Cardiac fibroblast (primary cell): ENCODE measurements at regions not wholly inside any gene's neighbourhood (a gene's known extent, or its start where the extent isn't known, plus 50 kb on each side); places are given as distances from the start of the nearest gene placed in this dataset.

Experiments
- DNase-seq, 2 donors: peaks; one replicate each; pipeline versions ENCODE4 v3.0.0 to v3.0.0-alpha.2; 2010; ENCODE audit warnings: low read depth in 2 of 2
- H3K4me3 ChIP-seq, 2 donors: replicated peaks in 1 of 2; 1 replicate in 1 of 2; 2 replicates in 1 of 2; pipeline ENCODE4 v1.5.1; 2011; ENCODE audit warnings: low read depth in 2 of 2, low read length in 2 of 2, mild to moderate bottlenecking in 2 of 2, moderate library complexity in 1 of 2
- TF ChIP-seq, protein P1 (sequence below): IDR thresholded peaks from one replicate; pipeline ENCODE4 v1.5.1; 2011; ENCODE audit warnings: low read depth, mild to moderate bottlenecking, low read length, inconsistent platforms

DNA sequence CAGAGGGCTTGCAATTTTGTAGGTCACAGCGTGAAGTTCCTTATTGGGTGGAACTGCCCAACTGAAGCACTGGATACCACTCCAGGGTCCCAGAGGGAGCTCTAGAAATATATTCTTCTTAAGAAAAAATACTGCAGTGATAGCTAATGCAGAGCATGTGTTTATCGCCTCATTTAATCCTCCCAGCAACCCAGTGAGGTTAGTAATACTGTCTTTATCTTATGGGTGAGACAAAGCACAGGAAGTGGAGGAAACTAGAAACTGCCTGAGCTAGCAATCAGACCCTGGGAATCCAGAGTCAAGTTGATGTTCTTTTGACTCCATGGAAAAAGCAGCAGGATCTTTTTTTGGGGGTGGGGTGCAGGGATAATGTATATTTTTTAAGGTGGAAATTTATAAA, 153.3 kb downstream of the PJA2 start:
- DNase-seq = peak in 1 of 2 donors; percentile 45
- no peak overlapping the region for H3K4me3 ChIP-seq
- TF ChIP-seq, protein P1, sequence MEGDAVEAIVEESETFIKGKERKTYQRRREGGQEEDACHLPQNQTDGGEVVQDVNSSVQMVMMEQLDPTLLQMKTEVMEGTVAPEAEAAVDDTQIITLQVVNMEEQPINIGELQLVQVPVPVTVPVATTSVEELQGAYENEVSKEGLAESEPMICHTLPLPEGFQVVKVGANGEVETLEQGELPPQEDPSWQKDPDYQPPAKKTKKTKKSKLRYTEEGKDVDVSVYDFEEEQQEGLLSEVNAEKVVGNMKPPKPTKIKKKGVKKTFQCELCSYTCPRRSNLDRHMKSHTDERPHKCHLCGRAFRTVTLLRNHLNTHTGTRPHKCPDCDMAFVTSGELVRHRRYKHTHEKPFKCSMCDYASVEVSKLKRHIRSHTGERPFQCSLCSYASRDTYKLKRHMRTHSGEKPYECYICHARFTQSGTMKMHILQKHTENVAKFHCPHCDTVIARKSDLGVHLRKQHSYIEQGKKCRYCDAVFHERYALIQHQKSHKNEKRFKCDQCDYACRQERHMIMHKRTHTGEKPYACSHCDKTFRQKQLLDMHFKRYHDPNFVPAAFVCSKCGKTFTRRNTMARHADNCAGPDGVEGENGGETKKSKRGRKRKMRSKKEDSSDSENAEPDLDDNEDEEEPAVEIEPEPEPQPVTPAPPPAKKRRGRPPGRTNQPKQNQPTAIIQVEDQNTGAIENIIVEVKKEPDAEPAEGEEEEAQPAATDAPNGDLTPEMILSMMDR = no peak

DNA sequence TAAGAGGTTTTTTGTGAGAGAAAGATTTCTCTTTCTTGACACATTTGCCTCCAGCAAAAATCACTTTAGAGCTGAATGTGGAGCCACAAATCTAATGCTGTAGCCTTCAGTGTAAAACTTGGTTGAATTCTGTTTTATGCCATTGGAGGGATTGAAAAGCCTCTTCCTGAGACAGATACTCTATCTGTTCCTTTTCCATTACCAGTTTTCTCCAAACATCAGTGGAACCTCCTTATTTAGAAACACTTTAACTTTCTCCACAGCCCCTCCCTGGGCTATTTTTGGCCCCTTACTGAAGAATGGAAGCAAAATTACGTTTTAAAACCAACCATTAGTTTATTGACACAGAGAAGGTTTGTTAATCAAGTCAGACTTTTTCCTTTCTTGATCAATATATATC, 155.3 kb downstream of the PJA2 start:
- H3K4me3 ChIP-seq = no peak overlapping the region
- TF ChIP-seq, protein P1 = no peak
- no peak for DNase-seq

DNA sequence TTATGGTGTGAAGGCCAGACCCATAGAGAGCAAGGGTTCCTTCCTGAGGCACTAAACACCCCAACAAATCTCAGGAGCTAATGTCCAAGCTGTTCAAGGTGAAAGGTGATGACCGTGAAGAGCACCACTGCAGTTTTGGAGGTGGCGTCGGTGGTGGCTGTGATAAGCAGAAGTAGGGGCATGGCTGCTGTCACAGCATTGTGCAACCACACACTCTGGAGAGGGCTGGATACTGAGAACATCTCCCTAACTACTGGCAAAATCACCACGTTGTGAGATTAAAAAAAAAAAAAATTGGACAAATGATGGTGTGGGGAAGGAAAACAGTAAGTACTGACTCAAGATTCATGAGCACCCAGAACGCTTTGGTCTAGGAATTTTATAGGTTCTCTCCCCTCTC, 156.5 kb downstream of the PJA2 start:
- DNase-seq = no peak
- no peak overlapping the region for H3K4me3 ChIP-seq
- TF ChIP-seq, protein P1 = no peak

DNA sequence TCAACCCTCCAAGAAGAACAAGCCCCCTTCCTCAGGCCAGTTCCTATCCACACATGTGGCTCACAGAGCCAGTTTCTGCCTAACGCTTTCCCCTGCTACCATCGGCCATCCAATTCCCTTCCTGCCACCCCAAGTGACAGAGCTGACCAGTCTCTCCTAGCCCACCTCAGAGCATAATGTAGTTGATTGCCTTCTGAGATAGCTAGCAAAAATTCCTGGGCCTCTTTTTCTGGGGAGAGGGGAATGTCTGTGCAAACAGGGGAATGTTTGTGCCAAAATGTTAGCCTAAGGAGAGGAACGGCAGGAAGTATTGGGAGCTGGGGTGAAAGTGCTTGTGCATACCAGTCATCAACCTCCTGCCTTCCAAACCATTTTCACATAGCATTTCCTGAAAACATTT, 157.0 kb downstream of the PJA2 start:
- TF ChIP-seq, protein P1 = no peak
- DNase-seq = peak in 1 of 2 donors; percentile 7
- H3K4me3 ChIP-seq = no peak overlapping the region

DNA sequence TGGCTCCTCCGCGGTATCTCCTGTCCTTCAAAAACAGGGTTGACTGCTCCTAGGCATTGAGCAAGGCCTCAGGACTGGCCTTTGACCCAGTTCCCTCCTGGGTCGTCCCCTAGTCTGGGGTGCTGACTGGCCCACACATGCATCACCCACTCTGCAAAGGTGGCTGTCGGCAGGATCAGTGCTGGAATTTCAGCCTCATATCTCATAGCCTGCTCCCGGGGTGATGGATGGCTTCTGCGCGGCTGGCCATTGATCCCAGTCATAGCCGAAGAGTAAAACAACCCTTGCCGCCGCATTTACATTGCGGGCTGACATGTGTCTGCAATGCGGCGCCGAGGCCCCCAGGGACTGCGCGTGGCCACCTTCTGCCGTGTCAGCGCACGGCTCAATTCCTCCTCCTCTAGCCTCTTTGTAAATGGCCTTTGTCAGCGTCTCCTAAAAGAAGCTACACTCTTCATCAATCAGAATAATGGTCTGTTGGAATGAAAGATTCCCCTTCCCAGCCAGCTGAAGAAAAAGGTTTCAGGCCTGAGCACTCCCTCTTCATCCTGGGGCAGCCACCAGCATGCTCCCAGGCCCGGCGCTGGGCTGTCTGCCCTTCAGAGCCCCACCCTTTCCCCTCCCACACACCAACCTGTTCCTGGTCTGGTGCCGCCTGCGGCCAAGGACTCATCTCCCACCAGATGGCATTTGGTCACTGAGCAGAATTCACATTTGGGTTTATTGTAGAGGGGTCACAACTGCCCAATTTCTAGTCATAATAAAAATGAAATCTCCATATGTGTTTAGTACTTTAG, 159.0 kb downstream of the PJA2 start:
- no peak for DNase-seq
- TF ChIP-seq, protein P1 = no peak
- no peak overlapping the region for H3K4me3 ChIP-seq

DNA sequence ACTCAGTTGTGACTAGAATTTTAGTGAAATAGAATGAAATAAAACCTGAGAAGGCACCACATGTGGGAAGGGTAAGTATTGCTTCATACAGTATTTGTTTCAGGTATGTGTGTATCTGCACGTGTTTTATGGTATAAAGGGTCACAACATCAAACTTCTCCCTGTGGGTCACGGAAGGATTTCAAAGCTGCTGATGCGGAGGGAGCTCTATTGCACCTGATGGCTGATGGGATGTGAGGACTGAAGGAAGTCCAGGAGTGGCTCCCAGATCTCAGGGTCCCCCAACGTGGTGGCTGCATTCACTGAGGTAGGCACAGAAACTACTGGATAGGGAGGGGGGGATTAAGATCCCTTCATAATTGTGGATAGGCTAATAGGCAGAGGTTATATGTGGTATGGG, 159.7 kb downstream of the PJA2 start:
- DNase-seq = no peak
- no peak overlapping the region for H3K4me3 ChIP-seq
- TF ChIP-seq, protein P1 = no peak

DNA sequence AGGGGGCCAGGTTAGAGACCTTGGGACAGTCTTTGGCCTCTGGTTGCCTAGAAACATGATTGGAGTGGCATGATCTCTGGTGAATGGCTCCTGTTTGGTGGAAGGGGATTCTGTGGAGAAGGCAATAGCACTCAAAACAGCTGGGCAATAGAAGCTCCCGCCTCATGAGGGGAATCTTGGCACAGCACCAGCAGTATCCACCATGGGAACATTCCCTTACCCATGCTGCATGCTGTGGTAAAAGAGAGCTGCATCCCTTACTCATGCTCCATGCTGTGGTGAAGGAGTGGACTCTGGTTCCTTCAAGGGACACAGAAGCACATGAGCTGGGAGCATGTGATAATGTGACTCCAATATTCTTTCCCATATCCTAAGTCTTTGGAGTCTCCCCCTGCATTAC, 160.6 kb downstream of the PJA2 start:
- H3K4me3 ChIP-seq = no peak overlapping the region
- TF ChIP-seq, protein P1 = no peak
- no peak for DNase-seq
